Activated naive CD4-positive, alpha-beta T cell (primary cell): ENCODE measurements at regions not wholly inside any gene's neighbourhood (a gene's known extent, or its start where the extent isn't known, plus 50 kb on each side); places are given as distances from the start of the nearest gene placed in this dataset.

Source experiments
- DNase-seq, 4 experiments: peaks; one replicate each; lab custom pipeline; 2025; lab: John Stamatoyannopoulos, UW

- DNase-seq: no peak
These were observed 209.0 kb downstream of the LTN1 start for GRCh38 chr21:28783641-28784185.

DNA sequence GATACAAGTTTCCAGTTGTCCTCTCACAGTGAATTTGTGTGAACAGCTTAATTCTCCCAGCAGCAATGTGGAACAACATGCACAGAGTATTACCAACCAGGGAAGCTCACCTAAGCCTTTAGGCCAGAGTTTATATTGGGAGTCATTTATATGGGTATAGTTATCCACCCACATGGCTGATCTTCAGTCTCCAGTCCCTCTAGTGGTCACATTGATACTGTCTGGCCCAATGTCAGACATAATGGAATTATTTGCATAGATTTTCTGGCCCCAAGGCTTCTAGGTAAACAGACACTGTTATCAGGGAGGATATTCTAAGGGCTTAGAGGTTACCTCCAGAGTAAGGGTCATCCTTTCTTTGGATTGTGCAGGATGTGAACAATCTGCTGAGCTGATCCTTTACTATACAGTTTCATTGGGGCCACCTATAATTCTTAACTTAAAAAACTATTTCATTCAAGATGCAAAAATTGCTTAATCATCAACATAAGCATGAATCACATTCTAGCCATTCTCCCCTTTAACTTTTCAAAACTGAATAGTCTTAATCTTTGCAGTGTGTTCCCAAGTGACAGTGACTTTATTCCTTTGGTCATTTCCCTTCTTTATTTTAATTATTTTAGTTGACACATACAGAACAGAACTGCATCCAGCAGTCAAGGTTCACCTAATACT, 210.9 kb downstream of the LTN1 start:
- no peak for DNase-seq

DNA sequence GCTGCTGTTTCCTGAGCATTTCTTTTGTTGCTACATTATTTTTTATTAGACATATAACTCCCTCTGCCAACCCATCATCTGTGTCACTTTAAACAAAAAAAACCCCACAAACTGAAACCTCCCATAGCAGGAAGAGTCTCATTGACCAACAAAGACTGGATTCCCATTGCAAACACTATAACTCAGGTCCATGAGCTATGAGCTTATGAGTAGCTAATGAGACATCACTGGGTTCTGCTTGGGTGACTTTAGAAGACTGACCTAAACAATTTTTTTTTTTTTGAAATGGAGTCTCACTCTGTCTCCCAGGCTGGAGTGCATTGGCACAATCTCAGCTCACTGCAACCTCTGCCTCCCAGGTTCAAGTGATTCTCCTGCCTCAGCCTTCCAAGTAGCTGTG, 212.8 kb downstream of the LTN1 start:
- no peak for DNase-seq

- DNase-seq: no peak
These were observed 216.4 kb downstream of the LTN1 start for GRCh38 chr21:28776251-28776650.

DNA sequence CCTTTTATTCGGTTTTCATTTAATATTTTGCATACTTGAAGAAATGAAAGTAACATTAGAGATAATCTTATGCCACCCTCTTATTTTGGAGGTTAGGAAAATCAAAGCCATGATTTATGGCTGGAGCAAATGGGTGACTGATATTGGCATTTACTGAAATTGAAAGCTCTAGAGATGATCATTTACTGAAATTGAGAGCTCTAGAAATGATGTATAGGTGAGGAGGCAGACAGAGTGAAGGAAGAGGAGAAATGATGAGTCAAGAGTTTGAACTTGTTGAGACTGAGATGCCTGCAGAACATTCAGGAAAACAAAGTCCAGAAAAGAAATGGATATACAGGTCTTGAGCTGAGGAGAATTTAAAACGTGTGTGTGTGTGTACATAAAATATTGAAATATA, 217.6 kb downstream of the LTN1 start:
- DNase-seq: no peak

GRCh38 chr21:28773036-28773435, 219.6 kb downstream of the LTN1 start:
- no peak for DNase-seq

- DNase-seq: no peak
These were observed 220.7 kb downstream of the LTN1 start for GRCh38 chr21:28771790-28772501.

- no peak for DNase-seq
These were observed 221.6 kb downstream of the LTN1 start for GRCh38 chr21:28770867-28771661.

- DNase-seq: no peak
These were observed 223.0 kb downstream of the LTN1 start for GRCh38 chr21:28769683-28770082.

DNA sequence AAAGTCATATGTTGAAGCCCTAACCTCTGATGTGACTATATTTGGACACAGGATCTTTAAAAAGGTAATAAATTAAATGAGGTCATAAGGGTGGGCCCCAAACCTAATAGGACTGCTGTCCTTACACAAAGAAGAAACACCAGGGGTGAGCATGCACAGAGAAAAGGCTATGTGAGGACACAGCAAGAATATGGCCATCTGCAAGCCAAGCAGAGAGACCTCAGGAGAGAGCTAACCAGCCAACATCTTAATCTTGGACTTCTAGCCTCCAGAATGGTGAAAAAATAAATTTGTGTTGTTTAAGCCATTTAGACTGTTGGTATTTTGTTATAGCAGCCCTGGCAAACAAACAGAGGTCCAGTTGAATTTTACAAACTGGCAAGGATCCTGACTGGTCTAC, 223.9 kb downstream of the LTN1 start:
- no peak for DNase-seq

DNA sequence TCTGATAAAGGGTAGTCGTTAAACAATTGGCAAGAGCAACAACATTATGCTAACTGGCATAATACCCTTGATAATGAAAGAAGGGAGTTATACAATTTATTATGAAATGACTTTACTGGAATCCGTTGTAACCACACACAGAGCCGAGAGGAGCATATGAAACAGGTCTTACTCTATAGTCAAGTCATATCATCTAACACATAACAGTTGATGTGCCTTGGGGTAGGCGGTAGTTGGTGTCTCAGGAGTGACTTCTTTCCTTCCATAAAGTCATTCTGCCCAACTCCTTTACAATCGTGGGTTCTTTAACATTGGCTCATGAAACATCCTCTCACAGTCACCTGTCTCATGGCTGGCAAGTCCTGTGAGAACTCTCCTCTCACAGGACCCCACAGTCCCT, 225.2 kb downstream of the LTN1 start:
- no peak for DNase-seq

- DNase-seq: no peak
These were observed 228.8 kb downstream of the LTN1 start for GRCh38 chr21:28763809-28764418.

- DNase-seq: no peak
These were observed 230.3 kb downstream of the LTN1 start for GRCh38 chr21:28762357-28762735.

DNA sequence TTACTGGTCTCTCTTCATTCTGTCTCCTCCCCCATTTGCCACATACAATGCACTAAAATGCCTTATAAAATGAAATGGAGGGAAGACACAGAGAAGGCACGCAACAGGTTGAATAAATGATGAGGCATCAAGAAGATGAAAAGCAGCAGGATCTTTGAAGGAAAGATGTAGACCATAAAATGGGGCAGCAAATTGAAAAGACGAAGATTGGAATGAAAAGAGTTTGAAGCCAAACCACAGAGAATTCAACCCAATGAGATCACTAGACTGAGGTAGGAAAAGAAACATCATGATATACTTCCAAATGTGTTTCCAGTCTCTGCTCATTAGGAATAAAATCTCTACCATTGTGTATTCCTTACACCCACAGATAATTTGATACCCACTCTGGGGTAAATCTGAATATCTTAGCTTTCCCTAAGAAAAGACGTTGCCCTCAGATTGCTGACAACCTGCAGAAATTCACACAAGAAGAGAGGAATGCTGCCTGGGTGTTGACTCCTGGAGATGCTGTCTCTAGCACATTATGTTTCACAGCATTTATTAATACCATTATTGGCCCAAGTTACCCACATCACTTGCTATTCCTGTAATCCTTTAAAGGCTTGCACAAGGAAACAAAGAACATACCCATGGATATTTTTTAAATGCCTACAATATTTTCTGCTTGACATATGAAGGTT, 230.9 kb downstream of the LTN1 start:
- DNase-seq: no peak

DNA sequence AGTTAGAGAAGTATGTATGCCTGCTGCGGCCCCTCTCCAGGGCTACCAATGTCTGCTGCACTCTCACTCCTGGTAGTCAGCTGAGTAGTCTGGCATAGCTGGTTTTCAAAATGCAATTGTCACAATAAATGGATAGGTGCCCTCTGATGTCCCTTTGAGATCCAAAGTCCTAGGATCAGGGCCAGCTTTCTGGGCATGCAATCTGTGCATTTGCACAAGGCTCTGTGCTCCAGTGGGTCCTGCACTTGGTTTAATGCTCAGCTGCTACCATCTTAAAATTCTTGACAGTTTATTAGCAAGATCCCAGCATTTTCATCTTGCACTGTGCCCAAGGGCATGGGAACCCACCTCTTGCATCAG, 233.8 kb downstream of the LTN1 start:
- DNase-seq: no peak

DNA sequence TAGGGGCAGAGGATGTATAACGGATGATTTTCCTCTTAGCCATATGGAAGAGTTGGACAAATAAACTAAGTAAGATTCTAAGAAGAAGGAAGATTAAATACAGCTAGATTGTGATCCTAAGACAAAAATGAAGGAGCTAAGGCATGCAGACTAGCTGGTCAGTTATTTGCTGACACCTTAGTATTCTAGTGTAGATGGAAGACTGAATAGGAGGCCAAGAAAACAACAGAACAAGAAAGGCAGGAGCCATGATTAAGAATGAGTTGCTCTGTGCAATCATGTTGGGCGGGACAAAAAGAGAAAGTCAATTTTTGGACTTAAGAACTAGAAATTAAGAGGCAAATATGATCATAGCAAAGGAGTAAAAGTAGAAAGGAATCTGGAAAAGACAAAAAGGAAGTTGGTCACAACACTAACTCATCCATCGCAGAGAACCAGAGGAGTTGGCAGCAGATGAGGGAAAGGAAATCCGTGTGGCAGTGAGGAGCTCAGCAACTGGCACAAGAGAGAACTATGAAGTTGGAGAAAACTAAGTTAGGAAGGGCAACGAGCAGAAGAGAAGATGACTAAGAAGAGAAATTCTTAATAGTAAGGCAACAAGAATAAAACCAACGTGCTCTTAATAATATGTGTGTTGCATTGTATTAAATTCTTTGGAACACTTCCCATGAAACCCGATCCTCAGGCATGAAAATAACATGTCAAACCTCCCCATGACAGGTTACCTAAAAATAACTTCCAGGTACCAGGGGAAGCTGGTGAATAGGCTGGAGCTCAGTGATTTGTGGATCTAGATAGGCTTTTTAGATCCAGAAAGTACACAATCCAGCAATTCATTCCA, 234.4 kb downstream of the LTN1 start:
- DNase-seq: no peak

GRCh38 chr21:28754862-28755261, 237.8 kb downstream of the LTN1 start:
- no peak for DNase-seq

GRCh38 chr21:28754127-28754611, 238.5 kb downstream of the LTN1 start:
- no peak for DNase-seq

GRCh38 chr21:28752131-28752530, 240.5 kb downstream of the LTN1 start:
- DNase-seq: no peak

GRCh38 chr21:28751176-28751575, 241.5 kb downstream of the LTN1 start:
- DNase-seq: no peak

DNA sequence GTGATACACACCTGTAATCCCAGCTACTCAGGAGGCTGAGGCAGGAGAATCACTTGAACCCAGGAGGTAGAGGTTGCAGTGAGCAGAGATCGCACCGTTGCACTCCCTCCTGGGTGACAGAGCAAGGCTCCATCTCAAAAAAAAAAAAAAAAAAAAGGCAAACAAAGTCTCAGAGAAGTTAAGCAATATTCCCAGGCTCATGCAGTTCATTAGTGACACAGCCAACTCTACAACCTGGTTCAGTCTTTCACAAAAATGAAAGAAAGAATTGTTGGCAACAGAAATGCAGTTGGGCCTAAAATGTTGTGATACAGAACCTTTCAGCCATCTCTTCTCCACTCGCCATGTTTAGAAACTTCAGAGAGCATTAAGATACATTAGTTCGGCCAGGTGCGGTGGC, 242.1 kb downstream of the LTN1 start:
- DNase-seq: no peak
